DMS 273 (cell line): ENCODE measurements at regions not wholly inside any gene's neighbourhood (a gene's known extent, or its start where the extent isn't known, plus 50 kb on each side); places are given as distances from the start of the nearest gene placed in this dataset.
"Not testable (repeated sequence)": the region's sequence is repeated elsewhere in the genome, so short reads cannot be mapped to it uniquely, and the experiment has no call there.

Source experiments
- DNase-seq: peaks from one replicate; lab custom pipeline; 2025; ENCODE audit not compliant: unreplicated experiment; lab: John Stamatoyannopoulos, UW

GRCh38 chr5:90338712-90339372 is 70.7 kb downstream of the CETN3 start:
- no peak for DNase-seq

DNA sequence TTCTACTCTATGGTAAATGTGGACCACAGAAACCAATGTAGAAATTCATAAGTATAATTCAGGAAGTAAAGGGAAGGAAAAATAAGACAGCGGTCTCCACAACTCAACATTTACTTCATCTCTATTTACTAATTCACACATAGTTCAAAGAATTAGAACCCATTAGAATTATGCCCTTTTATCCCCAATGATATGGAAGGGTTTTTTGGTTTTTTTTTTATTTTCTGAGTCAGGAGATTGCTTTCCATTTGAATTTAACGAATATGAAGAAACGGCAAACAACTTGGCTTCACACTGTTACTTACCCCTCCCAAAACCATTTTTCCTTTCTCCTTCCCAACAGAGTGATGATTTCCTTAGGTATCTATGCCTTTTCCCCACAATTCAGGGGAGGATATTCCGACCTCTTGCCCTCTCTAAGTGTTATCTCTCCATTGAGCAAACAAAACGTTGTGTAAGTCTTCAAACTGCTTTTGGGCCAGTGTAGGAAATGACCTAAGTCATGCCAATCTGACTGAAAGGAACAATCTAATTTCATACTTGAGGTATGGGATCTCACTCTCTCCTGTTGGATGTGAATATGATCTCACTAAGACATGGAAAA is 72.0 kb downstream of the CETN3 start:
- no peak for DNase-seq

GRCh38 chr5:90336752-90337151 is 72.8 kb downstream of the CETN3 start:
- no peak for DNase-seq

DNA sequence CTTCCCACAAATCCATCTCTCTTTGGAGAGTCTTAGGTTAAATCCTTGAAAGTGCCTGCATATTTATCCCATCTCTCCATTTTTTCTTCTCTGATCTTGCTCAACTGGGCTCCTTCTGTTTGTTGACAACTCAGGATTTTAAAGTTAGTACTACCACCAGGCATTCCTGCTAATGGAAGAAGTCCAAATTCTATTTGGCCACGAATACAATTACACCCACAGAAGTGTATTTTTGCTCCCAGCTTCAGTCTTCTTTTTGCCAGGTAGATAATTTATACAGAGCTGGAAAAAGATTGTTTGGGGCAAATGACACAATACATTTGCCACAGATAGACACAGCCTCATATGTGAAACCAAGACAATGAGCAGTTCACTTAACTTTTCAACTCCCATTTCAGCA is 74.8 kb downstream of the CETN3 start:
- no peak for DNase-seq

GRCh38 chr5:90329911-90330310 is 79.6 kb downstream of the CETN3 start:
- no peak for DNase-seq

GRCh38 chr5:90326995-90327394 is 82.6 kb downstream of the CETN3 start:
- no peak for DNase-seq

GRCh38 chr5:90325093-90325492 is 84.5 kb downstream of the CETN3 start:
- no peak for DNase-seq

DNA sequence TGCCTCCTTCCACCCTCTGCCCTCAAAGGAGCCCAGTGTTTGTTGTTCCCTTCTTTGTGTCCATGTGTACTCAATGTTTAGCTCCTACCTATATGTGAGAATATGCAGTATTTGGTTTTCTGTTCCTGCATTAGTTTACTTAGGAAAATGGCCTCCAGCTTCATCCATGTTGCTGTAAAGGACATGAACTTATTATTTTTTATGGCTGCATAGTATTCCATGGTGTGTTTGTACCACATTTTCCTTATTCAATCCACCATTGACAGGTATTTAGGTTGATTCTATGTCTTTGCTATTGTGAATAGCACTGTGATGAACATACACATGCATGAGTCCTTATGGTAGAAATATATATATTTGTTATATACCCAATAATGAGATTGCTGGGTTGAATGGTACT is 89.2 kb downstream of the CETN3 start:
- DNase-seq, result not testable (repeated sequence)

DNA sequence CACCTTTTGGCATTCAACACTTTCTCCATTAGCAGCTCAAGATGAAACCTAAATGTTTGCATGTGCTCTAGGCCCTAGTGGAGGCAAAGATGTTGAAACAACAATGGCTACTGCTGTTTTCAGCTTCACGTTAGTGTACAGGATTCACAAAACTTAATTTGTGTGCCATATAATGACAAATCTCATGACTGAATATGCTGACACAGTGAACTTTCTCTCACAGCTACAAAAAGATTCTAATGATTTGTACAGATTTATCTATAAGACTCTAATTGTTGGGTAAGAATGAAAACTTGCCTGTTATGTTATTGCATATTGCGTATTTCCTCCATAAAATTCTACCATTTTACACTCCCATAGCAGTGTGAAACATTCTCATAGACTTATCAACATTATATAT is 97.5 kb downstream of the CETN3 start:
- DNase-seq, result no peak

DNA sequence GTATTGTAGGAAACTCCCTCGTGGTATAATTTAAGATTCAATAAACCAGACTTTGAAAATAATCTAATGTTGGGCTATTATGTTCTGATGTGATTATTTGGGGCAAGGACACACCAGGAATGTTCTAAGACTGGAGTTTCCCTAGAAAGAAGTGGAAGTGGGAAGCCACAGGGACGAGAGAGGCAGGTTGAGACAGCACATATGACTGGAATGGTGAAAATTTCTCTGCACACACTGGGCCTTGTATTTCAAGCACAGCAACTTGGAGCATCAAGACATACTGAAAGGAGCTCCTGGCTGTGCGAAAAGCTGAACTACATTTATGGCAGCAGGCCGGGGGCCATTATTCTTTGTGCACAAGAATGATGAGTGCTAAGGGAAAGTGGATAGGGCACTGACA is 98.2 kb downstream of the CETN3 start:
- DNase-seq, result no peak

GRCh38 chr5:90308787-90309585 is 100.6 kb downstream of the CETN3 start:
- no peak for DNase-seq

GRCh38 chr5:90307782-90308181 is 101.8 kb downstream of the CETN3 start:
- peak; percentile 22 for DNase-seq

- DNase-seq, result peak; percentile 56
These were observed 102.2 kb downstream of the CETN3 start for GRCh38 chr5:90307322-90307721.

DNA sequence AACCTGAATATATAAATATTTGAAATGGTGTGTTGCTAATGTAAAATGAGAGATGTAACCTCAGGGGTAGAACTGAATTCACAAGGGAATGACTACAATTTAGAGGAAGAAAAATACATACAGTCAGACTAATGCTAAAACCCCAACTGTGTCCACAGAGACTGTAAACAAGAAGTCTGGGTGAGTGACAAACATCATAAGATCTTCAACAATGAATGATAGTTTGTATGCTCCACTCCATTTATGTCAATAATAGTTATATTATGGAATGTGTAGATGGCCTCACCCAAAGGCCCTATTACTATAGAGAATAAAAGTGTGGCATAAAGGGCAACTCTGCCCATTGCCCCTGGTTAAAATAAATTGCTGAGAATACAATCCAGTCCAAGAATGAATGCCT is 102.9 kb downstream of the CETN3 start:
- DNase-seq, result no peak

GRCh38 chr5:90305041-90305720 is 104.4 kb downstream of the CETN3 start:
- peak; percentile 40 for DNase-seq

GRCh38 chr5:90301248-90301647 is 108.3 kb downstream of the CETN3 start:
- no peak for DNase-seq

- DNase-seq, result no peak
These were observed 112.4 kb downstream of the CETN3 start for GRCh38 chr5:90297045-90297764.

- peak; percentile 2 for DNase-seq
These were observed 115.0 kb downstream of the CETN3 start for GRCh38 chr5:90294604-90295003.

GRCh38 chr5:90293931-90294330 is 115.6 kb downstream of the CETN3 start:
- no peak for DNase-seq

GRCh38 chr5:90290648-90291047 is 118.9 kb downstream of the CETN3 start:
- no peak for DNase-seq

DNA sequence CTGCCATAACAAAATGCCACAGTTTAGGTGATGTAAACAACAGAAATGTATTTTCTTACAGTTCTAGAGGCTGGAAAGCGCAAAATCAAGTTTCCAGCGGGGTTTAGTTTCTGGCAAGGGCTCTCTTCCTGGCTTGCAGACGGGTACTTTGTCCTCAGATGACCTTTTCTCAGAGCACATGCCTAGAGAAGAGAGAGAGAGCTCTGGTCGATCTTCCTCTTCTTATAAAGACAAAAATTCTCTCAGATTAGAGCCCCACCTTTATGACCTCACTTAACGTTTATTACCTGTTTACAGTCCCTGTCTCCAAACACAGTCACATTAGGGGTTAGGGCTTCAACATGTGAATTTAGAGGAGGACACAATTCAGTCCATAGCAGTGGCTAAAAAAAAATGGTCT is 119.7 kb downstream of the CETN3 start:
- peak; percentile 48 for DNase-seq
